Osteocyte (in vitro differentiated cells): ENCODE measurements at regions not wholly inside any gene's neighbourhood (a gene's known extent, or its start where the extent isn't known, plus 50 kb on each side); places are given as distances from the start of the nearest gene placed in this dataset.

ENCODE experiments used
- DNase-seq: peaks from one replicate; pipeline ENCODE4 v3.0.0; 2021; ENCODE audit warnings: mixed read lengths; ENCODE audit not compliant: unreplicated experiment; ENCODE audit errors: extremely low spot score
- H3K27ac Mint-ChIP-seq: one replicate; pipeline ENCODE4 v1.8.0; 2021; ENCODE audit warnings: mild to moderate bottlenecking, mixed read lengths; ENCODE audit not compliant: unreplicated experiment
- H3K27me3 Mint-ChIP-seq: one replicate; pipeline ENCODE4 v1.8.0; 2021; ENCODE audit warnings: mixed read lengths; ENCODE audit not compliant: unreplicated experiment
- H3K36me3 Mint-ChIP-seq: one replicate; pipeline ENCODE4 v1.8.0; 2021; ENCODE audit warnings: mixed read lengths; ENCODE audit not compliant: unreplicated experiment
- H3K4me1 Mint-ChIP-seq: one replicate; pipeline ENCODE4 v1.8.0; 2021; ENCODE audit warnings: mixed read lengths; ENCODE audit not compliant: unreplicated experiment
- H3K4me3 Mint-ChIP-seq: one replicate; pipeline ENCODE4 v1.8.0; 2021; ENCODE audit warnings: mild to moderate bottlenecking, moderate library complexity, mixed read lengths; ENCODE audit not compliant: unreplicated experiment
- H3K9me3 Mint-ChIP-seq: one replicate; pipeline ENCODE4 v1.8.0; 2021; ENCODE audit warnings: mixed read lengths; ENCODE audit not compliant: unreplicated experiment
- TF ChIP-seq, protein P1 (sequence below): fragments of 200-600 bp; sonication (generic); IDR thresholded peaks from 2 replicates; pipeline ENCODE4 v1.5.0; 2021; ENCODE audit warnings: antibody characterized with exemption, mild to moderate bottlenecking, moderate library complexity

DNA sequence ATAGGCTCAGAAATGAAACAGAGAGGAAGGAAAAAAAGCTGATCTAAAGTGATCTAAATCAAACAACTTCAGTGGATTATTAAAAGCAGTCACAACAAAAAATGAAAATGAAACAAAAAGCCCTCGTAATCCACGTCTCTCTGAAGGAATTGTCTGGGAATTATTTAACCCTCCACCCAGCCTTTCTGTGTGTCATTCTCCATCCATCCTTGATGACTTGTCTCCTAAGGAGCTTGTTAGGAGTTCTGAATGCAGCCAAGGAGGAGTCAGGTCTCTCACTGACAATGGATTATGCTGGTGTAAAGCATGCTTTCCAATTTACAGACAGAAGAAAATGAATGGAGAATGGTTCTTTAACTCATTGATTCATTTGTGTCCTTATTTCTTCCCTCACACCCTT is 359.3 kb upstream of the RUNX1 start:
- DNase-seq, result no peak
- TF ChIP-seq, protein P1, sequence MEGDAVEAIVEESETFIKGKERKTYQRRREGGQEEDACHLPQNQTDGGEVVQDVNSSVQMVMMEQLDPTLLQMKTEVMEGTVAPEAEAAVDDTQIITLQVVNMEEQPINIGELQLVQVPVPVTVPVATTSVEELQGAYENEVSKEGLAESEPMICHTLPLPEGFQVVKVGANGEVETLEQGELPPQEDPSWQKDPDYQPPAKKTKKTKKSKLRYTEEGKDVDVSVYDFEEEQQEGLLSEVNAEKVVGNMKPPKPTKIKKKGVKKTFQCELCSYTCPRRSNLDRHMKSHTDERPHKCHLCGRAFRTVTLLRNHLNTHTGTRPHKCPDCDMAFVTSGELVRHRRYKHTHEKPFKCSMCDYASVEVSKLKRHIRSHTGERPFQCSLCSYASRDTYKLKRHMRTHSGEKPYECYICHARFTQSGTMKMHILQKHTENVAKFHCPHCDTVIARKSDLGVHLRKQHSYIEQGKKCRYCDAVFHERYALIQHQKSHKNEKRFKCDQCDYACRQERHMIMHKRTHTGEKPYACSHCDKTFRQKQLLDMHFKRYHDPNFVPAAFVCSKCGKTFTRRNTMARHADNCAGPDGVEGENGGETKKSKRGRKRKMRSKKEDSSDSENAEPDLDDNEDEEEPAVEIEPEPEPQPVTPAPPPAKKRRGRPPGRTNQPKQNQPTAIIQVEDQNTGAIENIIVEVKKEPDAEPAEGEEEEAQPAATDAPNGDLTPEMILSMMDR, result no peak
- Mint-ChIP-seq H3K4me3 (peak overlapping the region; percentile 30), H3K36me3 (no peaks in the 10 kb centered on the region), H3K4me1 (peaks cover 9% of the 10 kb centered on the region), H3K27ac (peak overlapping the region; percentile 50), H3K27me3 (no peaks in the 10 kb centered on the region), H3K9me3 (no peaks in the 10 kb centered on the region)

DNA sequence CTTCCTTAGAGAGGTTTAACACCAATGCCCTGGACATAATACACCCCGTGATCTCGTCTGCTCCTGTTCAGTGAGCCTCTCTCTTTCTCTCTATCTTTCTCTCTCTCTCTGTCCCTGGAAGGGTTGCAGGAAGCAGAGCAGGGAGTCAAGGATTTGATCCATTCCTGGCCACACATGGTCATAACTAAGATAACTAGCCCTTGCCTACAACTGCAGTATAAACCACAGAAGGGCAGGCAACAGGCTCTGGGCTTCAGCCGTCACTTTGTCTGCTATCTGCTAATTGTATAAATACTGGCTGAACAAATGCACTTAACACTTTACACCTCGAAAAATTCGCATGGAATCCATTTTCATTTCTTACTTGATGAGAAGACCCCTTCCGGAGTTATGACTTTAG is 357.5 kb upstream of the RUNX1 start:
- Mint-ChIP-seq H3K27me3 (no peaks in the 10 kb centered on the region), H3K4me3 (no peak overlapping the region), H3K4me1 (peaks cover 9% of the 10 kb centered on the region), H3K36me3 (no peaks in the 10 kb centered on the region), H3K9me3 (no peaks in the 10 kb centered on the region), H3K27ac (no peak overlapping the region)
- DNase-seq, result no peak
- TF ChIP-seq, protein P1, result no peak

DNA sequence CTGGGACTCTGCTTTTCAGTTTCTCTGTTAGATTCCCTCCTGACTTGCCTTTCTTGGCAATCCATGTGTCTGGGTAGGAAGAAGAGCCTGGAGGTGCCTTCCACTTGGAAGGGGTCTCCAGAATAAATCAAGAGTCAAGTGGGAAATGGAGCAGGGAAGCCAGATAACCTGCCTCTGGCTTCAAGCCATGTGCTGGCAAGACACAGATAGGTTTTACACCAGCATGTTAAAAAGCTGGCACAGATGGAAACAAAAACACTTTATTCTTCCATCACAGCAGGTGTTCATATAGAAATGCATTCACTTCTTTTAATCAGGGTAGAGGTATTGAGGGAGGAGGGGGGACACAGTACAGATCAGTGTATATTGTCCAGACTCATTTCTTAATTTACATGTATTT is 356.9 kb upstream of the RUNX1 start:
- no peak for DNase-seq
- H3K27ac Mint-ChIP-seq, result no peak overlapping the region
- H3K4me1 Mint-ChIP-seq, result peaks cover 9% of the 10 kb centered on the region
- H3K27me3 Mint-ChIP-seq, result no peaks in the 10 kb centered on the region
- H3K9me3 Mint-ChIP-seq, result no peaks in the 10 kb centered on the region
- no peak overlapping the region for H3K4me3 Mint-ChIP-seq
- no peaks in the 10 kb centered on the region for H3K36me3 Mint-ChIP-seq
- TF ChIP-seq, protein P1, result no peak

DNA sequence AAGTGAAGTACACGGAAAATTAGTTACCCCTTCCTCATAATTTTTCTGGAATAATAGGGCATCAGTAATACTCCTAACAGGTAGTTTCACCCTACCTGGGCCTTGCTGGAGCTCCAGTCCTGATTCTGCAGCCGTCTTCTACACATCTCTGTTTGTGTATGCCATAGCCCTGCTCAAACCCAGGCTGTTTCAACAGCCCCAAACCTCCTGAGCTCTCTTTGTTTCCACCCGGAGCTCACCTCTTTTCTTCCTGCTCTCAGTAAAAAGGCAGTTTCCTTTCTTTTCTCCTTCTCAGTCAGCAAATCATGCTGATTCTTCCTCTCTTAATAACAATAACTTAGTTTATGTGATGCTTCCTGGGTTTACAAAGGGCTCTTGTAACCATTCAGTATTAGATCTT is 355.1 kb upstream of the RUNX1 start:
- TF ChIP-seq, protein P1, result no peak
- Mint-ChIP-seq H3K9me3 (no peaks in the 10 kb centered on the region), H3K27ac (no peak overlapping the region), H3K4me1 (peaks cover 14% of the 10 kb centered on the region), H3K4me3 (no peak overlapping the region), H3K36me3 (no peaks in the 10 kb centered on the region), H3K27me3 (no peaks in the 10 kb centered on the region)
- DNase-seq, result no peak

DNA sequence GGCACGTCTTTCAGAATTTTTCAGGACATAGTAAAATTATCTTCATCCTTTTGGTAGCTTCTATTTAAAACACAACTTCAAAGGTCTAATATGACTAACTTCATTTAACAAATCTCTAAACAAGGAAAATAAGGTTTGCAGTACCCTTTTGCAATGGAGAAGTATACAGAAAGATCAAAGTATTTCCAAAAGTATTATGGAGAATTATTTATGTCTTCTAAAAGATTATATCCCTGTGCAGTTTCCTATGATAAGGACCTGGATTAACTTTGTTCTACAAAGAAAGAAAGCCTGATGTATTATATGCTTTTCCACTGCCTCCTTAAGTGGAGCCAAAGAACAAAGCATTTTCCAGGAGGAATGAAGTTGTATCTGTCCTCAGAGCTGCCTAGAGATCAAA is 353.0 kb upstream of the RUNX1 start:
- no peak overlapping the region for H3K4me3 Mint-ChIP-seq
- H3K4me1 Mint-ChIP-seq, result peaks cover 14% of the 10 kb centered on the region

More for the DNA sequence above, 353.0 kb upstream of the RUNX1 start:
- Mint-ChIP-seq H3K9me3 (no peaks in the 10 kb centered on the region), H3K27ac (no peak overlapping the region), H3K27me3 (no peaks in the 10 kb centered on the region), H3K36me3 (no peaks in the 10 kb centered on the region)
- TF ChIP-seq, protein P1, result no peak
- DNase-seq, result no peak
